ENCODE measurements at regions not wholly inside any gene's neighbourhood (a gene's known extent, or its start where the extent isn't known, plus 50 kb on each side); places are given as distances from the start of the nearest gene placed in this dataset.
"Not testable (repeated sequence)": the region's sequence is repeated elsewhere in the genome, so short reads cannot be mapped to it uniquely, and the experiment has no call there.

DNA sequence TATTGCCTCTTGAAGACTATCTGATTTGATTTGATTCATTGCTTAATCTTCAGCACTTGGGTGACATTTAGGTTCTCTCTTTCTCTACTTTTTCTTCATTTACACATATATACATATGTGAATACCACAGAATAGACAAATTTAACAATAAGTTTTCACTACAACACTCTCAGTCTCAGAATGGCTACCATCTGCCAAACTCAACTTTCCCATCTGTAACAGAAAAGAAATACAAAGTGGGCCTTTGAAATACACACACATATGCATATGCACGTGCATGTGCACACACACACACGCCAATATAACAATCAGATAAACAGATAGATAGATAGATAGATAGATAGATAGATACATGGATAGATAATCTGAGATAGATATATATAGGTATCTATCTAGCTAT lies 762.8 kb upstream of the NUDT12 start:
- no peak for DNase-seq (ENCODE audit: low spot score in 2 of 2)
- FAIRE-seq, result no peak

DNA sequence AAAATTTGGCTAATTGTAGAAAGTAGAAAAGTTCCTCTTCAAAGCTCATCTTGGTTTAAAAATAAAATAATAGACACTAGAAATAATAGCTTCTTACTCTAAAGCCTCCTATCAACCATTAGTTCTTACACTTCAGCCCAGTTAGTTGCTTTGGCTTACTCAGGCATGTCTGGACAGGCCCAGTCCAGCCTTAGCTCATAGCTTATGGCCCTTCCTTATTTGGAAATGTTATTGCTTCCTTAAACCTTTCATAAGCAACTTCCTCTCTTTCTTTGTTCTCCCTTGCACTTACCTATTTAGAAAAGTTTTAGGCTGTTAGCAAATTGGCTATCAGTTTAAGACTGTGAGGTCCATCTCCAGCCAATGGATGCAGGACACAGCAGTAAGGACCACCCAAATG lies 754.1 kb upstream of the NUDT12 start:
- DNase-seq (ENCODE audit: low spot score in 2 of 2); FAIRE-seq: not testable (repeated sequence)

DNA sequence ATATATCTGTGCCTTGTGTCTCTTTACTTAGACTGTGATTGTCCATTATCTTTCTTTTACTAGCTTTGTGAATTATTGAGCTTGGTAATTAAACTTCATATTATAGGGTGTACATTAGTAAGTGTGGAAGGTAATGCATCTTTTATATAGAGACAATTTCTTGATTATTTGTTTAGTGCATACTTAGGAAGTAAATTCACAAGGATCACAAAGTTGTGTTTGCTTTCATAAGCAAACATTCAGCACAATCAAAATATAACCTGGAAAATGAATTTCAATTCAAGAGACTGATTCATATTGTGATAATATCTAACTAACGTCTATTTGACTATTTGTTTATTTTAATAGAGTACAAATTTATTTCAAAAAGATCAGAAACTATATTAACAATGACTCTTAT lies 749.9 kb upstream of the NUDT12 start:
- DNase-seq (ENCODE audit: low spot score in 2 of 2), result no peak
- FAIRE-seq, result peak; percentile 6

DNA sequence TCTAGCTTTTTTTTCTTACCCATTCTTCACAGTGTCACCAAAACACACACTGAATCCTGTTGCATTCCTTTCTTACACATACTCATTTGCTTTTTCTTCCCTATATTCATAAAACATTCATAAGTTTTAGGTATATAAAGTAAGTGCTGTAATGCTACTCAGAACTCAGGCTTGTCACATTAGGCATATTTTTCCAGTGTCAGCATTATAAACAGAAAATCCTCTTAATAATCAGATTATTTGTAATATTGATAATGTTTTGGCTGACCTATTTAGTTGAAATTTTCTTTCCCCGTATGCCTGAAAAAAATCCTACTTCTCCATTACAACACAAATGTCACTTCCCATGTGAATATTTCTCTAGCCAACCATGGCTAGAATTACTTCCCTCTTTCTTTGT lies 743.0 kb upstream of the NUDT12 start:
- no peak for FAIRE-seq
- no peak for DNase-seq (ENCODE audit: low spot score in 2 of 2)

DNA sequence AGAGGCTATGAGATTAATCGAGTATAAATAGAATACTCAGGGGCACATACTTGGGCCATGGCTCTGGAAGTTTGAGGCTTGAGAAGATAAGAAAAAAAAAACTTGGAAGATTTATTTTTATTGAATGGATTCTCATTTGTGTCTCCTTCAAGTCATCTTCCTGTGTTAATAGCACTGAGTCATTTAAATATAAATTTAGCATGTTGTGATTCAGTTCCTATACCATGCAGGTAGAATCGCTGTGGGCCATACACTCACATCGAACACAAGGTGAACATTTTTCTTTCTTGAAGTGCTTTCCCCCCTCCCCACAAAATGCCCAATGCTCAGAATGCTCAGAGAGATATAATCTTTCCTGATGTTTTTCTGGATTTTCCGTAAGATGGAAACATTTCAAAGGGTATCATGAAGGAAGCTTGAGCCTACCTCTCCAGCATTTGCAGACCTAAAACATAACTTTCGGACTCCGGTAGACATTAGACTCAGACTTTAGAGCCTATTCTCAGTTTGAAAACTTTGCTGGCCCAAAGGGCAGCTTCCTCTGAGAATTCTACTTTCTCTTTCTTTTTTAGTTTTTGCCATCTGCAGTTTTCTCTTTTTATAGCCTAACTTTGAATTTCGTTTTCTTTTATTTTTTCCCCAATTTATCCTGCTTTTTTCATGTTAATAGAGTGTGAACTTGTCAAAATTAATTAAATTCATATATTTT lies 737.6 kb upstream of the NUDT12 start:
- DNase-seq (ENCODE audit: low spot score in 2 of 2), result no peak
- no peak for FAIRE-seq

DNA sequence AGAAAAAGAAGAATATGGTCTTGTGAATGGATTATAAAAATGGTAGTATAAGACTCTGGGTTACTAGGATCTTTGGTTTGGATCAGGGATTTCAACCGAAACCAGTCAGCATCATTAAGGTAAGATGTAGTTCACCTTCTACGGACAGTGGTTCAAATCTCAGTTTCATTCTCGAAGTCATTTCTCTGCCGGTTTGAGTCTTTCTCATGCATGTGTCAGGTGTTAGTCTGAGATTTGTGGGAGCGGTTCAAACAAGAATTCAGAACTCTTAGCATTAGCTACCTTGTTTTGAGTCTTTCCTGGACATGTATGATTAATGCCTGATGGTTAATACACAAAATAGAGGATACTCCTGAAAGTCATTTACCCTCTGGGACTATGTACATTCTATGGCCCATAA lies 735.9 kb upstream of the NUDT12 start:
- no peak for DNase-seq (ENCODE audit: low spot score in 2 of 2)
- FAIRE-seq, result no peak

DNA sequence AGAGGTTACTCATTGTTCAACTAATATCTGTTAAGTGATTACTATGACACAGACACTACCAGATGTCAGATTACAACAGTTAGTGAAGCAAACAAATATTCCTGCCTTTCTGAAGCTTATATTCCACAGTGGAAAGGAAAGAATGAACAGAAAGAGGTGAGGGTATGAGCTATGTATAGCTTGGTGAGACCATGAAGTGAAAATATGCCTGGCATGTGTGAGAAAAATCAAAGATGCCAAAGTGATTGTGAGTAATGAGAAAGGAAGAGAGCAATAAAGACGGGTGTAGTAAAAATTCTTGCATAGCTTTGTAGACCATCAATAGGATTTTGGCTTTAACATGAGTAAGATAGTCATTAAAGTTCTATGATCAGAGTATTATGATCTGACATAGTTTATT lies 734.5 kb upstream of the NUDT12 start:
- no peak for DNase-seq (ENCODE audit: low spot score in 2 of 2)
- FAIRE-seq, result no peak

DNA sequence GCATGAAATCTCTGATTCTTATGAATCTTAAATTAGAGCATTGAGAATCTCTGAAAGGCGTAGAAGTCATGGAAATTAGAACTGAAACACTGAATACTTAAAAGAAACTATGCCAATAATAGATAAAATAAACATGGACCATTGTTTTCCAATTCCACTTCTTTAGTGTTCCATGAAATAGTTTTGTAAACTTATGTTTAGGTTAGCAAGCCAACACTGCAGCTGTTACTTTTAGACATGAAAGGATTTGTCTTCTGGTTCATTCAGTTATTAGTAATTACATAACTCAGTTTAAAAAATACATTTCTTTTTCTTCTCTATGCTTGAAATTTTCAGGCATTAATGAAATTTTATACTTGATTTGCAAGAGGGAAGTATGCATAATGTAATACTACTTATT lies 733.4 kb upstream of the NUDT12 start:
- DNase-seq (ENCODE audit: low spot score in 2 of 2) (no peak), FAIRE-seq (no peak)

DNA sequence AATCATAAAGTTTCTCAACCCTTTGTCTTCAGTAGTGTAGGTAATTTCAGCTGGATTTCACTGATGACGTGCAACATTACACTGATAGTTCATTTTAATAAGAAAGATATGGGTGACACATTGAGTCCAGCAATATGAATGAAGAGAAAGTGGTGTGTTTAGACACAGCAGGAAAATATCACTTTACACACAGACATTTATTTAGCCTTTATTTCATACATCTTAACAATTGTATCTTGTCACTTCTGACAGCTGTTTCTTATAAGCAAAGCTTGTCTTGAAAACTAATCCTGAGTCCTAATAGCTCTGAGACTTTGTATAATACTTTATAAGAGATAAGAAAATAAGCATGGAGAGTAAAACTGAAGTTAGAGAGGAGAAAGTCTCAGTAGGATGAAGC lies 720.5 kb upstream of the NUDT12 start:
- no peak for FAIRE-seq

DNA sequence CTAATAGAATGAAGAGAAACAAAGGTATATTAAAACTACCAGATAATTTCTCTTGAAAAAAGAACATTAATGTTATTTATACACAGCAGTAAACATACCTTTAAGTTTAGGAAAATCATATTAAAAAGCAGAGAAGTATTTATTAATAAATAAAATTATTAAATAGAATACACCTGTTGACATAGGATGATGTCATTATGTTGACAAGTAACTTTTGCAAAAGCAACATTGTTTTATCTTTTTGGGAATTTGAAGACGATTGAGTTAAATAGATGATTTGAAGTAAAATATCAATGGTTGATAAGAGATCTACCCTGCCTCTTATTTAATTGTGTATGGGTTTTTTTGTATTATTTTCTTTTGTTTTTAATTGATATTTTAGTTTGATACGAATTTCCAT lies 711.1 kb upstream of the NUDT12 start:
- peak; percentile 68 for FAIRE-seq
- no peak for DNase-seq (ENCODE audit: low spot score in 2 of 2)

More for the DNA sequence above, 720.5 kb upstream of the NUDT12 start:
- DNase-seq (ENCODE audit: low spot score in 2 of 2), result no peak

DNA sequence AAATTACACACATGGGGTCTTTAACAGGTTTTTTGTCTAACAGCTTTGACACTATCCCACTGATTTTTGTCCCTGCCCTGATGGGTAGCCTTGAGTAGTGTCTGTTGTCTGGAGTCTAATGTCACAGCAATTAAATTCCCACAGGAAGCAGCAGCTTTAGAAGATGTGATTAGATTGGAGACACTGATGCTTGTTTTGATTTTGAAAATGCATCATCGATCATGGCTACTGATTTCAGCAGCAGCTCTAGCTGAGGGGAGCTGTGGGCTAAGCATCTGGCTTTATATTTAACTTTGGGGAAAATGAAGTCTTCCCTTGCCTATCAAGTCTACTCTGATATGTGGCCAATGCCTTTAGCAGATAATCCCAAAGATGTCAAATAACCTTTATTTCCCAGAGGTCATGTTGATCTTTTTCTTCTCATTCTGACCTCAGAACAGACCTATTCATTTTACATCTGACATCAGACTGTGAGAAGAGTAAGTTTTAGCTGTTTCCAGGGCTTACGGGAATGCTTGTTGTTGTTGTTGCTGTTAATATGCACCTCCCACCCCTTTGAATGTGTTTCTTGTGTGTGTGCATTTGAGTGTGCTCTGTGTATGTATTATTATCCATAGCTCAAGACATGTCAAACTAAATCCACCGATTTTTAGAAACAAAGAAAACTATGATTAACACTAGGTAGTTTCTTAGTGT lies 704.9 kb upstream of the NUDT12 start:
- DNase-seq (ENCODE audit: low spot score in 2 of 2) (no peak), FAIRE-seq (no peak)

DNA sequence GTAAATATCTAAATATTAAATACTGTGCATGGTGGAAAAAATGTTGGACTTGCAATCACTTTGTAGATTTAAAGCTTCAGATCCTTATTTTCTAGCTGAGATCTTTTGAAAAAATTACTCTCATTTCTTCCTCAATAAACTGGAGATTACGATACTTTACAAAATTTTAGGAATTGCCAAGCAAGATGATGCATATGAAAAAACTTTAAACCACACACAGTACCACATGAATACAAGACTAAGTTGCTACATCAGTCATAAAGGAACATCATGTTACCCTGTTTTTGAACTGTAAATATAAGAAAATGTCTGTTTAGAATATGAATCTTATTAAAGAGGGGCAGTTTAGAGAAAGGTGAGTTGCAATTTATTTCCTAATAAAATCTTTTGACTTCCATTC lies 703.6 kb upstream of the NUDT12 start:
- DNase-seq (ENCODE audit: low spot score in 2 of 2), result no peak
- no peak for FAIRE-seq

DNA sequence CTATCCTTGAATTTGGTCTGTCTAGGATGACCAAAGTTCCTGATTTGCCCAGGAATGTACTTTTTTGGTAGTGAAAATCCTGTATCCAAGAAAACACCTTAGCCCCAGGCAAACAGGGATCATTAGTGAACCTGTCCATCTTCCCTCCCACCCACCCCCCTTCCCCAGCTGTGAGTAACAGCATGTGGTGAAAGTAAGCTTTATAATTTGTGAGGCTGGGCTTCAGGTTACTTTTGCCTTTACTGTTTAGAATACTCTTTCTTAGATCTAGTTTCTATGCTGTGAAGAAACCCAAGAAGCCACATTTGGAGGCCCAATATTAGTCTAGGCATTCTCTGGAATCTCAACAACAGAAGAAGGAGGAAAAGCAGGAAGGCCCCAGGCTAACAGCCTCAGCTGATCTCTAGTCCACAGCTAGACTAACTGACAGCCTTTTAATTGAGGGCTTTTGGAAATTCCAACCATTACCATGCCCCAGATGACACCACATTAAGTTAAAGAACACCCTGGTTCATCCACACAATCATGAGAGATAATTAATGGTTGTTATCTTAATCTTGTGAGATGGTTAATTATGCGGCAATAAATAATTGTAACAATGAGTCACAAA lies 703.0 kb upstream of the NUDT12 start:
- FAIRE-seq, result no peak
- no peak for DNase-seq (ENCODE audit: low spot score in 2 of 2)

DNA sequence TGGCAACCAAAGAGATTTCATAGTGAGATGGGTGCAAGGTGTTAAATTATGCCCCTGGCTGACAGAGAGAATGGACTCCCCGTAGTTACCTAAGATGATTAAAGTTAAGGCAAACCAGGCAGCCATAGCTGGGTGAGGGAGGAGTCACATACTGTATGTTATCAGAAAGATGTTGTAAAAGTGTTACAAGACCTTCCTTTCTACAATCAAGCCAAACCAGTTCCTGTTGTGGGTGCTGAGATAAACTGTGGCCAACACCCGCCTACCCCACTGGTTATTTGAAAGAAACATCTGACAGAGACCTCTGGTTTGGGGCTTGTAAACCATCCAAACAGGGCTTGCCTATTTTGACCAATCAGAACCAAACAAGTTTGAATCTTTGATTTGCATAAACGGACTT lies 684.7 kb upstream of the NUDT12 start:
- DNase-seq (ENCODE audit: low spot score in 2 of 2) (no peak), FAIRE-seq (no peak)

DNA sequence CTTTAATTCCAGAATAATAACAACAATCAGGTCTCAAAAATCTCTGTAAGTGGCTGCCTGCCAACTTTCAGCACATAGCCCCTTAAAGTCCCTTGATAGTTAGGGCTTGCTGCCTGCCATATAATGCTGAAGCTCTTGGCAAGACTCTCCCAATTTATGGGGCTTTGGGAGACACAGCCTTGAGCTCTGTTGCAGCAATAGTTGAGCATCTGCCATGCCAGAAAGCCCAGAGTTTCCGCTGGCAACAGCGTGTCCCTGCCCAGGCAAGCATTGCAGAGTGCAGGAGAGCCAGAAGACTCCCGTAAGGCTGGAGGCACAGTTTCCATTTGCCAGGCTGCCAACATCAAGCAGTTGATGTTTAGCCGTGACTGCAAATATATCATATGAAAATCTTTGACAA lies 678.5 kb upstream of the NUDT12 start:
- DNase-seq (ENCODE audit: low spot score in 2 of 2) (no peak), FAIRE-seq (no peak)

DNA sequence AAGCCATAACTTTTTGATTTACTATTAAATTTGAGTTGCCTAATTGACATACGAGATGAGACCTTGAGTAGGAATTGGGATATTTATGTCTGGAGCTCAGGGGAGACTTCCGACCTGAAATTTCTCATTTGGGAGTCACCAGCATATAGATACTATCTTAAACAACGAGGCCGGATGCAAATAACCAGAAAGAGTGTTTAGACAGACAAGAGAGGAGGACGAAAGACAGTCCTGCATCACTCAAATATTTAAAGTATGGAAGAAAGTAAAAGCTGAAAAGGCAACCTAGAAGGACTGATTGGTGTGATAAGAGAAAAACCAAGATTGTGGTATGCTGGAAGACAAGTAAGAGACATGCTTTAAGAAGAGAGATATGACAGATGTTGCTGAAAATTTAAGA lies 675.0 kb upstream of the NUDT12 start:
- DNase-seq (ENCODE audit: low spot score in 2 of 2), result no peak
- no peak for FAIRE-seq

DNA sequence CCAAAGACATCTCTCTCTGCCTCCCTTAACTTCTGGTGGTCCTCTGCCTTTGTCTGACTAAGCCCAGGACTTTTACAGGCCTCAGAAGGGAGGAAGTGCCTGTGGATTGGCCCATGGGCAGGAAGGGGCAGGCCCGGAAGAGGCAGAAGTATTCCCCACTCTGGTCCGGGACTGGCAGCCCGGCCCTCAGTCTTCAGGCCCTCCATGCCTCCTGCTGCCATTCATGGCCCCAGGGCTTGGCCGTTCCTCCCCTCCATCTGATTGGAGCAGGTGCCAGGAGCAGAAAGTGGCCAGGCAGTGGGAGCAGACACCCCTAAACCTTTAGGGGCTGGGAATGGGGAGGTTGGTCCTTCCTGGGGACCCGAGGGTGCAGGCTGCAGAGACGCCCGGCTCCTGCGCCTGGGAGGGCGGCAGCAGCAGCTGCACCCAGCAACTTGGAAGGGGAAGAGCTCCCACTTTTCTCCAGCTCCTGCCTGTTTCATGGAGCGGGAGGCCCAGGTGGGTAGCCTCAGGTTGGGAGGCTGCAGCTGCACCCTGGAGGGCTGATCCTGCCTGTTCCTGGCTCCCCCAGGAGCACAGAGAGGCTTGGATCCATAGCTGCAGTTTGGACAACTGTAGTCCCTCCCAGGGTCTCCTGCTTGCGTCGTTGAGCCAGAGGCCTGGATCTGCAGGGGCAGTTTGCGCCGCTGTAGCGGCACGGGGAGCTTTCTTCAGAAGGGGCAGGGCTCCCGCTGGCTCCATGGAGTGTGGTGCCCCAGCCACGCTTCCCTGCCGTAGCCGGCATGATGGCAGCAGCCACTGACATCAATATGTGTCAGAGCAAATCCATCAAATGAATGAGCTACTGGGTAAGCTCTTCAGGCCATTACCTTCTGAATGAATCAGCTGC lies 661.5 kb upstream of the NUDT12 start:
- DNase-seq (ENCODE audit: low spot score in 2 of 2), result no peak
- no peak for FAIRE-seq

DNA sequence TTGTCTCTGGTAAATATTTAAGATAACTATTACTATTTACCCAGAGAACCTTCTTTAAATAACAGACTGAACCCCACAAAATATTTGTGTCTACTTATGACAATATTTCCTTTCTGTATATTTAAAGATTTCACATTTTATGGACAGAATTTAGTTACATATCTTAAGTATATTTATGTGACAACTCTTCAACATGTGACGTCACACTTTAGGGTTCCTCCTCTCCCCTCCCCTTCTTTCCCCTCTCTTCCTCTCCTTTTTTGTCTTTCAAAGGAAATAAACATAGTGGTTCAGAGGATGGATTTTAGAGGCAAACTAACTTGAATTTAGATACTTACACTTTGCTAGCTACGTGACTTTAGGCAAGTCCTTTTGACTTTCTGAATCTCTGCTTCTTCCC lies 655.6 kb upstream of the NUDT12 start:
- FAIRE-seq, result no peak
- DNase-seq (ENCODE audit: low spot score in 2 of 2), result no peak

DNA sequence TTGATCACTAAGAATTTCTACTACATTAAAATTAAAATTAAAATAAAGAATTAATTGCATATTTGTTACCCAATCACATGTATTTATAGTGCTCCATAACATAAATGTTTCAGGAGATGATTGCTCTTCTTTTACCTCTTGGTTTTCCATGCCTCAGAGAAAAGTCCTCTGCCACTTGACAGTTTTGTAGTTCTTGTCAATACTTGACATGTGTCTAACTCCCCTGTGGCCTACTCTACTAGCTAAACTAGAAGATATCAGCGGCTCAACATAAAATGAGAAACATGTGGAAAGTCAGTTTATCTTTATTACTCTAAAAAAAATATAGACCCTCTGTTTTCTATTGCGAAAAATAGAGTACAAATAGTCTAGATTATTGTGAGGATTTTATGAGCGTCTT lies 650.6 kb upstream of the NUDT12 start:
- no peak for FAIRE-seq
- DNase-seq (ENCODE audit: low spot score in 2 of 2), result no peak

DNA sequence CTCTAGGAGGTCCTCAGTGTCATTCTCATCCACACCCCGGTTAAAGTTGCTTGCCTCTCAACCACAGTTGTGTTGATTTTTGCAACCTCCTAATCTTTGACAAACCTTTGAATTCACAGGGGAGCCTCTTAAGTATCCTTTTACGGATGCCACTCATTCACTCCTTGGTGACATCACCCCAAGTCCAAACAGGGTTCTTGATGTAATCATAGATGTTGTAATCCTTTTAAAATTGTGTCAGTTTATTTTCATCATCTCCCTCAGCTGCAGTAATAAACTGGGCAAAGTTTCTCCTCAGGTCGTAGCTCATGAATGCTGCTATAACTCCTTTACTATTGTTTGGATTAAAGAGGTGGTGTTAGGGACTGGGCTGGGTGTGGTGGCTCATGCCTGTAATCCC lies 637.2 kb upstream of the NUDT12 start:
- FAIRE-seq (no peak), DNase-seq (ENCODE audit: low spot score in 2 of 2) (no peak)

DNA sequence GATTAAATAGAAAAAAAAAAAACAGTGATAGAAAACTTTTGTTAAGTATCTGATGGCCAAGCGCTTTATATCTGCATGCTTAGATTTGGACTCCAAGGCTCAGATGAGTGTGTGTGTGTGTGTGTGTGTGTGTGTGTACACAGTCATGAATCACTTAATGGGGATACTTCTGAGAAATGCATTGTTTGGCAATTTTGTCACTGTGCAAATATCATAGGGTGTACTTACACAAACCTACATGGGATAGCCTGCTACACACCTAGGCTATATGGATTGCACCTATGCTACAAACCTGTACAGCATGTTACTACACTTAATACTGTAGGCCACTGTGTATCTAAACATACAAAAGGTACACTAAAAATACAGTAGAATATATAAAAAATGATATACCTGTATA lies 635.6 kb upstream of the NUDT12 start:
- DNase-seq (ENCODE audit: low spot score in 2 of 2) (no peak), FAIRE-seq (no peak)
